HG03175 (cell line): ENCODE measurements at regions not wholly inside any gene's neighbourhood (a gene's known extent, or its start where the extent isn't known, plus 50 kb on each side); places are given as distances from the start of the nearest gene placed in this dataset.

Experiments
- ATAC-seq: cut with Tn5 transposase; IDR thresholded peaks from one replicate; pipeline ENCODE4 v1.9.1; 2021; ENCODE audit warnings: mild to moderate bottlenecking, moderate library complexity; ENCODE audit not compliant: unreplicated experiment

DNA sequence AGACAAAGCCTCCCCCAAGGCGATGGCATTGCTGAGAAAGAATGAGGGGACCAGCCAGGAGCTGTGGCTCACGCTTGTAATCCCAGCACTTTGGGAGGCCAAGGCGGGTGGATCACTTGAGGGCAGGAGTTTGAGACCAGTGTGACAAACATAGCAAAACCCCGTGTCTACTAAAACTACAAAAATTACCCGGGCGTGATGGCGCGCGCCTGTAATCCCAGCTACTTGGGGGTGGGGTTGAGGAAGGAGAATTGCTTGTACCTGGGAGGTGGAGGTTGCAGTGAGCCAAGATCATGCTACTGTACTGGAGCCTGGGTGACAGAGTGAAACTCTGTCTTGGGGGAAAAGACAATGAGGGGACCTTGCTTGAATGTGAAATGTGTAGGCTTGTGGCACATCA lies 402.4 kb upstream of the C2CD4B start:
- no peak for ATAC-seq

- ATAC-seq, result no peak
Observed at GRCh38 chr15:62568004-62568403, 402.9 kb upstream of the C2CD4B start.

DNA sequence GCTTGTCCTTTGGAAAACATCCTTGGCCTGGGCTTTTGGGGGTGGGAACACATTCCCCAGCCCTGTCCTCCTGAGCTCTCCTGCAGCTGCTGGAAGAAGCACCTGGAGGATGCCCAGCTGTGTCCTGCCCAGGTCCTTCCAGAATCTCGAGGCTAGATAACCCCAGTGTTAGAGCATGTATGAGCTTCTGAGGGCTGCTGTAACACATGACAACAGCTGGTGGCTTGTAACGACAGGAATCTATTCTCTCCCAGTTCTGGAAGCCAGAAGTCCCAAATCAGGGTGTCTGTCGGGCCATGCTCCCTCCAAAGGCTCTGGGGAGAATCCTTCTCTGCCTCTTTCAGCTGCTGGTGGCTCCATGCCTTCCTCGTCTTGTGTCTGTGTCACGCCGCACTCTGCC lies 403.6 kb upstream of the C2CD4B start:
- ATAC-seq, result no peak

- ATAC-seq, result no peak
Observed at GRCh38 chr15:62569460-62570404, 404.6 kb upstream of the C2CD4B start.

DNA sequence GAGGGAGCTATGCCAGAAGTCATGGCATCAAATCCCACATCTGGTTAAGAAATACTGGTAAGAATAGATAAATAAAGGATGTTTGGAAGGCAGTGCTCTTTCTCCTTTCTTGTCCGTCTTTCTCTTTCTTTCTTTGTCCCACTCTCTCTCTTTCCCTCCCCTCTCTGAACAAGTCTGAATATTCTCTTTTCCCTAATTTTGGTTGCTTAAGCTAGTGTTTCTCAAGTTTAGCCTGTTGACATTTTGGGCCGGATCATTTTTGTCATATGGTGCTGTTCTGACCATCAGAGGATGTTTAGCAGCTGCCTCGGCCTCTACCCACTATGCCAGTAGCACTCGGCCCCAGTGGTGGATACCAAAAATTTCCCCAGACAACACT lies 405.3 kb upstream of the C2CD4B start:
- ATAC-seq, result no peak

DNA sequence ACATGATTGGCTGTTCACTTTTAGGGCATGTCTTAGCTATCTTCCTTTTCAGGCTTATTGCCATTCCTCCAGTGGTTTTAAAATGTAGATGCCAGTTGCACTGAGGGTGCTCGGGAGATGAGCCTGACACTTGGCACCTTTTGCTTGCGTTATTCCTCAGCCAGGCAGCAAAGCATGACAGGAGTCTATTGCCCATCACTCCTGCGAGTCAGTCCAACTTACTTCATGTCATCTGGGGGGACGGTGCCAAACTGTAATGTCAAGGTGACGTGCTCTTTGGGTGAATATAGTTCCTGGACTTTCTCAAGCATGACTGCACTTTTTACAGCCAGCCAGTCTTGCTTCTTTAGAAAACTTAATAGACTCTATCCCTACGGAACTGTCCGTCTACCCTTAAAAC lies 406.0 kb upstream of the C2CD4B start:
- ATAC-seq, result no peak

DNA sequence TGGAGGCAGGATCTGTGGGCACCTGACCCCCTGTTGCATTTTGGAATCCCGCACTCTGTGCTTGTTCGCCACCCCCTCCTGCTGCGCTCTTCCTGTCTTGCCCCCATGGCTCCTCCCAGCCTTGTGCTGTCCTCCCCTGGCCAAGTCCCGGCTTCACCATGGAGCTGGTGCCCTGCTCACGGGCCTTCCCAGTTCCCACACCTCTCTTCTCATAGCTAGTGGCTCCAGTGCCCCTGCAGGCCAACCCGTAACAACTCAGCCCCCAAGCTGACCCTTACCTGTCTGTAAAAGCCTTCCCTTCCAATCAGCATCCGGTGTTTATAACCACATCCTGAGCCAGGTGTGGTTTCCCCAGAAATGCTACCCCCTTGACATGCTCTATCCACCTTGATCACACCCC lies 407.7 kb upstream of the C2CD4B start:
- ATAC-seq, result no peak

DNA sequence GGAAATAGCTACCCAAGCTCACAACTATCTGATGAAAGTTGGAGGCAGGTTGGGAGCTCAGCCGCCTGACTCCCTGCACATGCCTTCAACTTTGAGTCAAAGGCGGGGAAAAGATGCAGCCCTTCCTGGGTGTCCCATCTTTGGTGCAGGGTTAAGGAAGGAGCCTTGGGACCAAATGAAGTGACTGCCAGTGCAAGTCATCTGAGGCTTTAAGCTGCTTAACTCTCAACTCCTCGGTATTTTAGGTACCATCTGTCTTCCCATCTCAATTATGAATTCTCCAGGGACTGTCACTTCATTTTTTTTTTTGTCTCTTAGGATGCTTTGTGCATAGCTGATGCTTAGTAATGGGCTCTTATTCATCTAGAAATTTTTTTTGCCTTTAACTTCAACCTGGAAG lies 408.8 kb upstream of the C2CD4B start:
- ATAC-seq, result no peak

- ATAC-seq, result no peak
Observed at GRCh38 chr15:62578546-62578945, 413.5 kb upstream of the C2CD4B start.

GRCh38 chr15:62578960-62579359 lies 413.9 kb upstream of the C2CD4B start:
- ATAC-seq, result no peak

DNA sequence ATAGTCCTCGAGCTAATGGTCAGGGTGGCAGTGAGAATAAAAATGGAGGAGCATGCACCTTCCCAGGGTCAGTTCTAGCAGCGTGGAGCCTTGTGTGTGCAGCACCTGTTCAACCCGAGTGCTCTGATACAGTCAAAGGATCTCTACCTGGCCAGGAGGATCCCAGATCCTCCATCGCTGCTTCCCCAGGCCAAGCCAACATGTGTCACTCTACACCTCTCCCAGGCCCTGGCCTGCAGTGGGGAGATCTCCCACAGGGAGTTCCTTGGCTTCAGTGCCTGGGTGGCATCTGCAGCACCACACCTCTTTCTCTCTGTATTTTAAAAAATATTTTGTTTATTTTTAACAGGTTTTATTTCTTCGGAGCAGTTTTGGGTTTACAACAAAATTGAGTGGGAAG lies 414.8 kb upstream of the C2CD4B start:
- ATAC-seq, result no peak

DNA sequence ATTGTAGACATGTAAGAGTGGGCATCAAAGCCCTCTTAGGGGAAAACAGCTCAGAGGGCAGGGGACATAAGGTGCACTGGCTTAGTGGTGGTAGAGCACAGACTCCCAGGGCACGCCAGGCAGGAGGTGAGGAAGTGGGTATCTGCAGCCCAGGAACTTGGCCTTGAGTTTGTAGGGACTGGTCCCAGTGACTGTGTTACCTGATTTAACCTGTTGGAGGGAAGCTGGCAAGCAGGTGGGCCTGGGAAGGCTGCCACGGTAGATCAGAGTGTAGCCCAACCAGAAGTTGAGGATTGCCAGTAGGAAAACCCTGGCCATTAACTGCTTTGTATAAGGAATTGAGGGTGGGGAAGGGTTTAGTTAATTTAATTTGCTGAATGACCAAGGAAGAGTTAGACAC lies 417.5 kb upstream of the C2CD4B start:
- ATAC-seq, result no peak

- ATAC-seq, result no peak
Observed at GRCh38 chr15:62584301-62585235, 419.5 kb upstream of the C2CD4B start.

GRCh38 chr15:62588938-62589670 lies 424.0 kb upstream of the C2CD4B start:
- no peak for ATAC-seq

DNA sequence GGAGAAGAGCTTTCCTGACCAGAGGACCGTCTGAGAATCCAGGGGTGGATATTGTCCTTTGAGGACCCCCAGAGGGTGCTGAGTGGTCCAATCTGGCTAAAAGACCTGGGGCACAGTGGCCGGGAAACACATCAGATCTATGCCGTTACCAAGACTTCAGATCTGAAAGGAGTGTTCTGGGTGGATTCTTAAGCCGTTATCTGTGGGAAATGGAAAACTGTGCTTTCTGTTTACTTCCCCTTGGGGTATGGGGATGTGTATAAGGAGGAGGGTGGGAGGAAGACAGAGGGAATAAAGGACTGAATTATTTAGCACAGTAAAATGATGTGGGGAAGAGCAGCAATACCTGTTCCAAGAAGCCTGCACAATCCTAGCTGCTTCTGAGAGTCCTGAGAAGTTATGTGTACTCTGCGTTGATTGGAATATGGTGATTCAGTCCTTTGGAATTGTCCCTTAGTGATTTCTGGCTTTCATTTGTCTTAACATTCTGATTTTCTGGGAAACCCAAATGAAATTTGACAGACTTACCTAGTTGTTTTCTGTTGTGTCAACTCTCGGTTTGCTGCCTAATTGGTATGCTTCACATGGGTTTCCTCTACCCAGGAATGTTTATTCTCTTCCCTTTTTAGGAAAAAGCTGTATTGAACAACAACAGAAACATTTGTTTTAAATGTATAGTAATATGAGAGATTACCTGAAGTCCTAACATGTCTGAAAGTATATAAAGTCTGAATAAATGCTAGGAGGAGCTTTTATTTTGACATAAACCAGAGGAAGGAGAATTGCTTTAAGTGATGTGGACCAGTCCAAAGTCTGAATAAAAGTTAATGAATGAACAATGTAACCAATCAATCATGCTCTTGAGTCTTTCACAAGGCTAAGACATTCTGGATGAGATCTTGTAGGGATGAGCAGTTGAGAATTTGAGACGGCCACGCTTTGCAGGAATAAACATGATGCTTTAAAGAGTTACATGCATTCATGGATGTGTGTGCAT lies 427.1 kb upstream of the C2CD4B start:
- no peak for ATAC-seq

- ATAC-seq, result no peak
Observed at GRCh38 chr15:62592920-62593319, 427.8 kb upstream of the C2CD4B start.

DNA sequence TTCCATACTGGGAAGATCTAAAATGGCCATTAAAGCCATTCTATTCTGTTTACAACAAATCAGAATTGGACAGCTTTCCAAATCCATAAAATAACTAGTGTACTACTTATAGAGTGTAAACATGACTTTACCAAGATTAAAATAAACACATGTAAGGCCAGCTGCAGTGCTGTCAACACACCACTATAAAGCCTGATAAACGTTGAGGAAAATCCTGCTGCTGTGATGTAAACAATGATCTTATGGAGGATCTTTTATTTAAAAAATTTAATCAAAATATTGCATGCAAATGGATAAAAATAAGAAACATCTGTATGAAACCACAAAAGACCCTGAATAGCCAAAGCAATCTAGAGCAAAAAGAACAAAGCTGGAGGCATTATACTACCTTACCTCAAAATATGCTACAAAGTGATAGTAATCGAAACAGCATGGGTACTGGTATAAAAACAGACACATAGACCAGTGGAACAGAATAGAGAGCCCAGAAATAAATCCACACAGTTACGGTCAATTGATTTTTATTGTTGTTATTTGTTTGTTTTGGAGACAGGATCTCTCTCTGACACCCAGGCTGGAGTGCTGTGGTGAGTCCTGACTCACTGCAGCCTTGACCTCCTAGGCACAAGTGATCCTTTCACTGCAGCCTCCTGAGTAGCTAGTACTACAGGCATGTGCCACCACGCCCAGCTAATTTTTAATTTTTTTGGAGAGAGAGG lies 428.8 kb upstream of the C2CD4B start:
- no peak for ATAC-seq

GRCh38 chr15:62598217-62598616 lies 433.1 kb upstream of the C2CD4B start:
- ATAC-seq, result no peak
